ENCODE measurements at regions not wholly inside any gene's neighbourhood (a gene's known extent, or its start where the extent isn't known, plus 50 kb on each side); places are given as distances from the start of the nearest gene placed in this dataset.

GRCh38 chr16:13631916-13632315 lies 288.0 kb upstream of the ERCC4 start:
- intact Hi-C loops (cut with micrococcal nuclease; ENCODE audit: unreplicated experiment) (no loop called here), in situ Hi-C loops (cut with HindIII; ENCODE audit: extremely low pct_ligation_motif_present, low pct_unique_long_range_greater_than_20kb) (no loop called here)
- CTCF ChIA-PET (ENCODE audit: low intra/inter-chr PET ratio, low total read pairs), result no interaction called here
- Histone ChIP-seq H3K79me2 (ENCODE audit: insufficient read depth, low read length) (no peaks in the 10 kb centered on the region), H2AFZ (ENCODE audit: low read length) (no peak overlapping the region), H3K4me3 (replicated peaks in 1 of 3; ENCODE audit: insufficient read depth in 1 of 3, low read depth in 2 of 3, low read length in 3 of 3) (no peak overlapping the region), H3K9me3 (ENCODE audit: low read length) (no peaks in the 10 kb centered on the region), H3K36me3 (replicated peaks in 1 of 2; ENCODE audit: control insufficient read depth in 1 of 2, insufficient read depth in 2 of 2, low read length in 2 of 2) (no peaks in the 10 kb centered on the region), H3K27ac (ENCODE audit: extremely low read length, insufficient read depth, low read length) (no peak overlapping the region), H3K27me3 (ENCODE audit: control insufficient read depth in 1 of 2, insufficient read depth in 2 of 2, low read length in 2 of 2) (no peaks in the 10 kb centered on the region; a peak in 1 of 5 replicates), H3K4me1 (ENCODE audit: insufficient read depth, low read length) (no peaks in the 10 kb centered on the region), H3K9ac (ENCODE audit: insufficient read depth, low read depth, low read length) (no peak overlapping the region), H3K4me2 (ENCODE audit: low read depth, low read length) (no peak overlapping the region), H4K20me1 (ENCODE audit: insufficient read depth, low read length) (no peaks in the 10 kb centered on the region)
- DNase-seq (ENCODE audit: low spot score) (no peak), ATAC-seq (no peak), FAIRE-seq (no peak)
- BruUV-seq (replicated peaks), result no TSS peak
- WGBS (ENCODE audit: low lambda C conversion rate), result 13% methylated on average over 4 of the region's 4 CpGs
- TF ChIP-seq MEF2D (CRISPR knock-in tag; IDR thresholded peaks at IDR 0.05) (no peak), EHMT2 (IDR thresholded peaks at IDR 0.05; ENCODE audit: borderline replicate concordance, low read depth, low read length) (no peak), YEATS2 (CRISPR knock-in tag; IDR thresholded peaks at IDR 0.05; ENCODE audit: borderline replicate concordance) (no peak), CBX2 (IDR thresholded peaks at IDR 0.05; ENCODE audit: low read depth, low read length) (no peak), CBX2 (CRISPR knock-in tag; IDR thresholded peaks at IDR 0.05; ENCODE audit: low read depth) (no peak), ZNF709 (CRISPR knock-in tag; IDR thresholded peaks at IDR 0.05) (no peak)
- TF ChIP-seq, protein P1, sequence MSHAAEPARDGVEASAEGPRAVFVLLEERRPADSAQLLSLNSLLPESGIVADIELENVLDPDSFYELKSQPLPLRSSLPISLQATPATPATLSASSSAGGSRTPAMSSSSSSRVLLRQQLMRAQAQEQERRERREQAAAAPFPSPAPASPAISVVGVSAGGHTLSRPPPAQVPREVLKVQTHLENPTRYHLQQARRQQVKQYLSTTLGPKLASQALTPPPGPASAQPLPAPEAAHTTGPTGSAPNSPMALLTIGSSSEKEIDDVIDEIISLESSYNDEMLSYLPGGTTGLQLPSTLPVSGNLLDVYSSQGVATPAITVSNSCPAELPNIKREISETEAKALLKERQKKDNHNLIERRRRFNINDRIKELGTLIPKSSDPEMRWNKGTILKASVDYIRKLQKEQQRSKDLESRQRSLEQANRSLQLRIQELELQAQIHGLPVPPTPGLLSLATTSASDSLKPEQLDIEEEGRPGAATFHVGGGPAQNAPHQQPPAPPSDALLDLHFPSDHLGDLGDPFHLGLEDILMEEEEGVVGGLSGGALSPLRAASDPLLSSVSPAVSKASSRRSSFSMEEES (CRISPR knock-in tag; IDR thresholded peaks at IDR 0.05), result no peak
- TF ChIP-seq, protein P2, sequence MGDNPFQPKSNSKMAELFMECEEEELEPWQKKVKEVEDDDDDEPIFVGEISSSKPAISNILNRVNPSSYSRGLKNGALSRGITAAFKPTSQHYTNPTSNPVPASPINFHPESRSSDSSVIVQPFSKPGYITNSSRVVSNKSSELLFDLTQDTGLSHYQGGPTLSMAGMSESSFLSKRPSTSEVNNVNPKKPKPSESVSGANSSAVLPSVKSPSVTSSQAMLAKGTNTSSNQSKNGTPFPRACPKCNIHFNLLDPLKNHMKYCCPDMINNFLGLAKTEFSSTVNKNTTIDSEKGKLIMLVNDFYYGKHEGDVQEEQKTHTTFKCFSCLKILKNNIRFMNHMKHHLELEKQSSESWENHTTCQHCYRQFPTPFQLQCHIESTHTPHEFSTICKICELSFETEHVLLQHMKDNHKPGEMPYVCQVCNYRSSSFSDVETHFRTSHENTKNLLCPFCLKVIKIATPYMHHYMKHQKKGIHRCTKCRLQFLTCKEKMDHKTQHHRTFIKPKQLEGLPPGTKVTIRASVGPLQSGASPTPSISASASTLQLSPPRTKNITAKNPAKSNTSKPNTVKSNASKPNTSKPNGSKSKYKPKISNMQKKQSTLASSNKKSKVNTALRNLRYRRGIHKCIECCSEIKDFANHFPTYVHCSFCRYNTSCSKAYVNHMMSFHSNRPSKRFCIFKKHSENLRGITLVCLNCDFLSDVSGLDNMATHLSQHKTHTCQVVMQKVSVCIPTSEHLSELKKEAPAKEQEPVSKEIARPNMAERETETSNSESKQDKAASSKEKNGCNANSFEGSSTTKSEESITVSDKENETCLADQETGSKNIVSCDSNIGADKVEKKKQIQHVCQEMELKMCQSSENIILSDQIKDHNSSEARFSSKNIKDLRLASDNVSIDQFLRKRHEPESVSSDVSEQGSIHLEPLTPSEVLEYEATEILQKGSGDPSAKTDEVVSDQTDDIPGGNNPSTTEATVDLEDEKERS (CRISPR knock-in tag; IDR thresholded peaks at IDR 0.05), result no peak
- POLR2A ChIA-PET, result no interaction called here
